Hepatocyte (in vitro differentiated cells): ENCODE measurements at regions not wholly inside any gene's neighbourhood (a gene's known extent, or its start where the extent isn't known, plus 50 kb on each side); places are given as distances from the start of the nearest gene placed in this dataset.
A peak's percentile ranks its signal among the peaks of the same experiment; 100 is the strongest.

Experiments used
- DNase-seq: peaks from one replicate; pipeline ENCODE4 v3.0.0-alpha.2; 2016; ENCODE audit warnings: low spot score
- H2AFZ ChIP-seq: fragments of 200-600 bp; sonication (generic); 2 replicates; pipeline ENCODE4 v1.6.0; 2016; ENCODE audit warnings: antibody characterized with exemption, mild to moderate bottlenecking
- H3K27ac ChIP-seq: fragments of 200-600 bp; sonication (generic); 2 replicates; pipeline ENCODE4 v1.5.1; 2016; ENCODE audit warnings: mild to moderate bottlenecking
- H3K27me3 ChIP-seq: fragments of 200-600 bp; sonication (generic); 2 replicates; pipeline ENCODE4 v1.6.1; 2016
- H3K36me3 ChIP-seq: fragments of 200-600 bp; sonication (generic); replicated peaks from 2 replicates; pipeline ENCODE4 v1.5.1; 2016; ENCODE audit warnings: low read depth; ENCODE audit not compliant: insufficient read depth
- H3K4me1 ChIP-seq: fragments of 200-600 bp; sonication (generic); 2 replicates; pipeline ENCODE4 v1.5.1; 2016; ENCODE audit warnings: mild to moderate bottlenecking, moderate library complexity; ENCODE audit not compliant: insufficient read depth
- H3K4me2 ChIP-seq: fragments of 200-600 bp; sonication (generic); 2 replicates; pipeline ENCODE4 v1.6.0; 2016
- H3K4me3 ChIP-seq: fragments of 200-600 bp; sonication (generic); 2 replicates; pipeline ENCODE4 v1.5.1; 2016; ENCODE audit warnings: mild to moderate bottlenecking
- H3K79me2 ChIP-seq: fragments of 200-600 bp; sonication (generic); 2 replicates; pipeline ENCODE4 v1.6.0; 2017; ENCODE audit warnings: mild to moderate bottlenecking
- H3K9me2 ChIP-seq: fragments of 200-600 bp; sonication (generic); replicated peaks from 2 replicates; pipeline ENCODE4 v1.6.0; 2017; ENCODE audit warnings: mild to moderate bottlenecking; ENCODE audit not compliant: insufficient read depth
- H3K9me3 ChIP-seq: fragments of 200-600 bp; sonication (generic); 2 replicates; pipeline ENCODE4 v1.5.1; 2016; ENCODE audit warnings: low read depth, mild to moderate bottlenecking
- H4K20me1 ChIP-seq: fragments of 200-600 bp; sonication (generic); 2 replicates; pipeline ENCODE4 v1.6.0; 2016; ENCODE audit warnings: mild to moderate bottlenecking; ENCODE audit not compliant: insufficient read depth, poor library complexity, severe bottlenecking
- EZH2 ChIP-seq: fragments of 200-600 bp; sonication (generic); IDR thresholded peaks from 2 replicates; pipeline ENCODE4 v1.6.1; 2016; ENCODE audit warnings: antibody characterized with exemption, mild to moderate bottlenecking, borderline replicate concordance
- EZH2phosphoT487 ChIP-seq: fragments of 200-600 bp; sonication (generic); IDR thresholded peaks from one replicate; pipeline ENCODE4 v1.6.1; 2018; ENCODE audit warnings: antibody characterized with exemption, mild to moderate bottlenecking, low read depth, moderate library complexity; ENCODE audit not compliant: unreplicated experiment, severe bottlenecking
- WGBS: methylation state at CpG from one replicate; pipeline ENCODE4 v1.1.6; 2016; ENCODE audit warnings: low lambda C conversion rate; ENCODE audit errors: missing lambda C conversion rate; 5-methylcytosine and 5-hydroxymethylcytosine counted together
- TF ChIP-seq, protein P1 (sequence below): fragments of 200-600 bp; sonication (generic); IDR thresholded peaks from 2 replicates; pipeline ENCODE4 v1.5.1; 2016; ENCODE audit warnings: antibody characterized with exemption, mild to moderate bottlenecking; ENCODE audit not compliant: poor library complexity

- TF ChIP-seq EZH2 = no peak
- TF ChIP-seq, protein P1, sequence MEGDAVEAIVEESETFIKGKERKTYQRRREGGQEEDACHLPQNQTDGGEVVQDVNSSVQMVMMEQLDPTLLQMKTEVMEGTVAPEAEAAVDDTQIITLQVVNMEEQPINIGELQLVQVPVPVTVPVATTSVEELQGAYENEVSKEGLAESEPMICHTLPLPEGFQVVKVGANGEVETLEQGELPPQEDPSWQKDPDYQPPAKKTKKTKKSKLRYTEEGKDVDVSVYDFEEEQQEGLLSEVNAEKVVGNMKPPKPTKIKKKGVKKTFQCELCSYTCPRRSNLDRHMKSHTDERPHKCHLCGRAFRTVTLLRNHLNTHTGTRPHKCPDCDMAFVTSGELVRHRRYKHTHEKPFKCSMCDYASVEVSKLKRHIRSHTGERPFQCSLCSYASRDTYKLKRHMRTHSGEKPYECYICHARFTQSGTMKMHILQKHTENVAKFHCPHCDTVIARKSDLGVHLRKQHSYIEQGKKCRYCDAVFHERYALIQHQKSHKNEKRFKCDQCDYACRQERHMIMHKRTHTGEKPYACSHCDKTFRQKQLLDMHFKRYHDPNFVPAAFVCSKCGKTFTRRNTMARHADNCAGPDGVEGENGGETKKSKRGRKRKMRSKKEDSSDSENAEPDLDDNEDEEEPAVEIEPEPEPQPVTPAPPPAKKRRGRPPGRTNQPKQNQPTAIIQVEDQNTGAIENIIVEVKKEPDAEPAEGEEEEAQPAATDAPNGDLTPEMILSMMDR = peak; percentile 27
- TF ChIP-seq EZH2phosphoT487 = no peak
- DNase-seq = peak; percentile 52
- Histone ChIP-seq H3K79me2 (no peaks in the 10 kb centered on the region), H3K4me3 (no peak overlapping the region), H3K4me2 (no peak overlapping the region), H3K4me1 (peaks cover 5% of the 10 kb centered on the region), H3K27me3 (no peaks in the 10 kb centered on the region), H3K9me3 (no peaks in the 10 kb centered on the region), H2AFZ (no peak overlapping the region), H4K20me1 (no peaks in the 10 kb centered on the region), H3K36me3 (no peaks in the 10 kb centered on the region), H3K27ac (no peak overlapping the region), H3K9me2 (no peaks in the 10 kb centered on the region)
- WGBS = 57% methylated on average over 10 of the region's 10 CpGs
Measured at GRCh38 chr12:19779395-19780056, 340.2 kb downstream of the AEBP2 start.

DNA sequence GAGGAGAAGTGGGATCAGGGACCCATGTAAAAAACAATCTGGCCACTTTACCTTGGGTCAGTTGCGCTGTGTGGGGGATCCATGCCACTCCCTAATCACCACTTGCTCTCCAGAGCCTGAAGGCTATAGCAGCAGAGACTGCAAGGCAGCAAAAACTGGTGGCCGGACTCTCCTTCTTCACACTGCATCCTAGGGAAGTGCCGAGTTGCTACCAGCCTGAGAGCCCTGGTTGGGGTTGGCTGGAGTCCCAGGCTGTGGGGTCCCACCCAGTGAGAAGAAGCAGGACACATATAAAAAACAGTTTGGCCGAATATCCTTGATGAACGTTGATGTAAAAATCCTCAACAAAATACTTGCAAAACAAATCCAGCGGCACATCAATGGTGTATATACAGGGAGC, 341.2 kb downstream of the AEBP2 start:
- no peak for DNase-seq
- no peak overlapping the region for H3K27ac ChIP-seq
- H3K27me3 ChIP-seq = no peaks in the 10 kb centered on the region
- TF ChIP-seq, protein P1 = no peak
- TF ChIP-seq EZH2 (no peak), EZH2phosphoT487 (no peak)
- no peaks in the 10 kb centered on the region for H3K36me3 ChIP-seq
- 74% methylated on average over 6 of the region's 6 CpGs for WGBS
- no peaks in the 10 kb centered on the region for H3K9me2 ChIP-seq
- no peak overlapping the region for H3K4me3 ChIP-seq
- H3K4me1 ChIP-seq = peaks cover 5% of the 10 kb centered on the region
- no peak overlapping the region for H3K4me2 ChIP-seq
- no peaks in the 10 kb centered on the region for H4K20me1 ChIP-seq
- H3K9me3 ChIP-seq = no peaks in the 10 kb centered on the region
- no peaks in the 10 kb centered on the region for H3K79me2 ChIP-seq
- no peak overlapping the region for H2AFZ ChIP-seq

DNA sequence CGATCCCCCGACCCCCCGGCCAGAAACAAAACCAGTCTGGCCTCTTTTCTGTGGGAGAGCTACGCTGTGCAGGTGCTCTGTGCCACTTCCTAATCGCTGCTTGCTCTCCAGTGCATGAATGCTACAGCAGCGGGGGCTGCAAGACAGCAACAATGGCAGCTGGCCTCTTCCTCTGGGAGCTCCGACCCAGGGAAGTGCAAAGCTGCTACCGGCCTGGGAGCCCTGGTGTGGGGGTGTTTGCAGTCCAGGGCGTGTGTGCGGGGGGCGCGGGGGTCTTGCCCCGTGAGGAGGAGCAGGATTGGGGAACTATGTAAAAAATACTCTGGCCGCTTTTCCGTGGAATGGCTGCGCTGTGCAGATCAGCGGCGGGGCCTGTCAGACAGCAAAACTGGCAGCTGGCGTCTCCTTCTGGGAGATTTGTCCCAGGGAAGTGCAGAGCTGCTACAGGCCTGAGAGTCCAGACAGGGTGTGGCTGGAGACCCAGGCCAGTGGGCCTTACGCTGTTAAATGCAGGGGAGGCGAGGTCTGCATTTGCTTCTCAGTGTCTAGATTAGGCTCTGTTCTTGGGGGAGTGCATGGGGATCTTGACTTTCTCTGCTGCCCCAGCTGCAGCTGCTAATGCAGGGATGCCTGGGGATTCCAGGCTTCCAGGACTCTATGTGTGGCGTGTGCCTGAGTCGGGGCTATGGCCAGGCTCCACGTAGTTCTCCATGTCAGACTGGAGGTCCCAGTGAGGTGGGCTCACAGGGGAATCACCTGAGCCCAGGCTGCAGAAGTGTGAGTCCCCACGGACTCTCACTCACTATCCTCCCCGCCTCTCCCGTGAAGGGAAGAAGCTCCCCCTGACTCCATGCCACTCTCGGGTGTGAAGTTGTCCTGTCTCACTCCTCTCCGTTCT, 344.5 kb downstream of the AEBP2 start:
- Histone ChIP-seq H3K9me2 (no peaks in the 10 kb centered on the region), H3K36me3 (no peaks in the 10 kb centered on the region), H3K79me2 (no peaks in the 10 kb centered on the region), H3K27me3 (no peaks in the 10 kb centered on the region), H3K27ac (no peak overlapping the region), H4K20me1 (no peaks in the 10 kb centered on the region), H3K4me2 (no peak overlapping the region), H3K9me3 (no peaks in the 10 kb centered on the region), H3K4me1 (peaks cover 5% of the 10 kb centered on the region), H3K4me3 (no peak overlapping the region), H2AFZ (no peak overlapping the region)
- DNase-seq = no peak
- 72% methylated on average over 29 of the region's 29 CpGs for WGBS
- TF ChIP-seq EZH2 (no peak), EZH2phosphoT487 (no peak)
- TF ChIP-seq, protein P1 = no peak
